GM18511 (cell line): ENCODE measurements at regions not wholly inside any gene's neighbourhood (a gene's known extent, or its start where the extent isn't known, plus 50 kb on each side); places are given as distances from the start of the nearest gene placed in this dataset.

Experiments used
- ATAC-seq: cut with Tn5 transposase; IDR thresholded peaks from one replicate; pipeline ENCODE4 v1.9.1; 2021; ENCODE audit warnings: mild to moderate bottlenecking, moderate library complexity; ENCODE audit not compliant: unreplicated experiment

GRCh38 chr13:109671919-109672318, 114.5 kb downstream of the IRS2 start:
- ATAC-seq, result no peak

GRCh38 chr13:109670776-109671175, 115.6 kb downstream of the IRS2 start:
- no peak for ATAC-seq

GRCh38 chr13:109669956-109670355, 116.4 kb downstream of the IRS2 start:
- no peak for ATAC-seq

- no peak for ATAC-seq
These were observed 117.2 kb downstream of the IRS2 start for GRCh38 chr13:109669234-109669612.

GRCh38 chr13:109668433-109669233, 117.8 kb downstream of the IRS2 start:
- ATAC-seq, result no peak

GRCh38 chr13:109667807-109668291, 118.5 kb downstream of the IRS2 start:
- no peak for ATAC-seq

GRCh38 chr13:109667056-109667455, 119.3 kb downstream of the IRS2 start:
- no peak for ATAC-seq

- ATAC-seq, result no peak
These were observed 119.7 kb downstream of the IRS2 start for GRCh38 chr13:109666656-109667055.

- ATAC-seq, result no peak
These were observed 120.6 kb downstream of the IRS2 start for GRCh38 chr13:109665781-109666249.

- no peak for ATAC-seq
These were observed 121.1 kb downstream of the IRS2 start for GRCh38 chr13:109665240-109665639.

GRCh38 chr13:109657395-109657794, 129.0 kb downstream of the IRS2 start:
- no peak for ATAC-seq

GRCh38 chr13:109656206-109656605, 130.2 kb downstream of the IRS2 start:
- no peak for ATAC-seq

- ATAC-seq, result no peak
These were observed 130.8 kb downstream of the IRS2 start for GRCh38 chr13:109655611-109656010.

- no peak for ATAC-seq
These were observed 131.2 kb downstream of the IRS2 start for GRCh38 chr13:109655206-109655600.

- no peak for ATAC-seq
These were observed 131.8 kb downstream of the IRS2 start for GRCh38 chr13:109654341-109655205.

- no peak for ATAC-seq
These were observed 133.9 kb downstream of the IRS2 start for GRCh38 chr13:109652531-109652930.

- no peak for ATAC-seq
These were observed 134.5 kb downstream of the IRS2 start for GRCh38 chr13:109651854-109652253.

GRCh38 chr13:109651311-109651710, 135.1 kb downstream of the IRS2 start:
- no peak for ATAC-seq

- no peak for ATAC-seq
These were observed 135.5 kb downstream of the IRS2 start for GRCh38 chr13:109650861-109651260.

GRCh38 chr13:109649713-109650112, 136.7 kb downstream of the IRS2 start:
- ATAC-seq, result no peak

GRCh38 chr13:109647699-109648098, 138.7 kb downstream of the IRS2 start:
- ATAC-seq, result no peak

- no peak for ATAC-seq
These were observed 139.3 kb downstream of the IRS2 start for GRCh38 chr13:109647053-109647452.
